ENCODE measurements at regions not wholly inside any gene's neighbourhood (a gene's known extent, or its start where the extent isn't known, plus 50 kb on each side); places are given as distances from the start of the nearest gene placed in this dataset.

- no peaks in the 10 kb centered on the region for H3K9me3 ChIP-seq (ENCODE audit: control insufficient read depth, insufficient read depth, low read length)
- no peaks in the 10 kb centered on the region for H3K36me3 ChIP-seq (ENCODE audit: control insufficient read depth, low read length)
- H3K27ac ChIP-seq (ENCODE audit: low read depth, low read length): no peak overlapping the region
- H3K9me2 ChIP-seq (replicated peaks; ENCODE audit: control insufficient read depth, low read length): no peaks in the 10 kb centered on the region
- H4K20me1 ChIP-seq (ENCODE audit: control insufficient read depth, insufficient read depth, low read depth, low read length): no peaks in the 10 kb centered on the region
- H3K27me3 ChIP-seq (ENCODE audit: control insufficient read depth, low read length): no peaks in the 10 kb centered on the region
- H3K4me3 ChIP-seq (ENCODE audit: low read length): no peak overlapping the region
- TF ChIP-seq EZH2phosphoT487 (IDR thresholded peaks at IDR 0.05; ENCODE audit: borderline replicate concordance, low read length): no peak
- TF ChIP-seq CTCF (IDR thresholded peaks at IDR 0.05; ENCODE audit: low read depth, low read length, poor library complexity, severe bottlenecking): no peak
- H3K79me2 ChIP-seq (ENCODE audit: control insufficient read depth, low read length): no peaks in the 10 kb centered on the region
- no peak overlapping the region for H3K4me2 ChIP-seq (ENCODE audit: low read length)
- H3F3A ChIP-seq (ENCODE audit: control insufficient read depth, insufficient read depth): no peaks in the 10 kb centered on the region
- H3K4me1 ChIP-seq (ENCODE audit: control insufficient read depth, low read length): no peaks in the 10 kb centered on the region
Observed at GRCh38 chr6:84449220-84449619, 221.8 kb upstream of the CEP162 start.

- Histone ChIP-seq H3K4me3 (ENCODE audit: low read length) (no peak overlapping the region), H3K4me1 (ENCODE audit: control insufficient read depth, low read length) (no peaks in the 10 kb centered on the region), H4K20me1 (ENCODE audit: control insufficient read depth, insufficient read depth, low read depth, low read length) (no peaks in the 10 kb centered on the region), H3K9me2 (replicated peaks; ENCODE audit: control insufficient read depth, low read length) (no peaks in the 10 kb centered on the region), H3K4me2 (ENCODE audit: low read length) (no peak overlapping the region), H3K79me2 (ENCODE audit: control insufficient read depth, low read length) (no peaks in the 10 kb centered on the region), H3K27me3 (ENCODE audit: control insufficient read depth, low read length) (no peaks in the 10 kb centered on the region), H3K9me3 (ENCODE audit: control insufficient read depth, insufficient read depth, low read length) (no peaks in the 10 kb centered on the region), H3F3A (ENCODE audit: control insufficient read depth, insufficient read depth) (no peaks in the 10 kb centered on the region), H3K27ac (ENCODE audit: low read depth, low read length) (no peak overlapping the region), H3K36me3 (ENCODE audit: control insufficient read depth, low read length) (no peaks in the 10 kb centered on the region)
- no peak for TF ChIP-seq CTCF (IDR thresholded peaks at IDR 0.05; ENCODE audit: low read depth, low read length, poor library complexity, severe bottlenecking)
- no peak for TF ChIP-seq EZH2phosphoT487 (IDR thresholded peaks at IDR 0.05; ENCODE audit: borderline replicate concordance, low read length)
Observed at GRCh38 chr6:84448331-84448730, 220.9 kb upstream of the CEP162 start.

- no peaks in the 10 kb centered on the region for H3K4me1 ChIP-seq (ENCODE audit: control insufficient read depth, low read length)
Observed at GRCh38 chr6:84447651-84448050, 220.2 kb upstream of the CEP162 start.

More at GRCh38 chr6:84447651-84448050, 220.2 kb upstream of the CEP162 start:
- Histone ChIP-seq H3K9me3 (ENCODE audit: control insufficient read depth, insufficient read depth, low read length) (no peaks in the 10 kb centered on the region), H4K20me1 (ENCODE audit: control insufficient read depth, insufficient read depth, low read depth, low read length) (no peaks in the 10 kb centered on the region), H3K4me3 (ENCODE audit: low read length) (no peak overlapping the region), H3K36me3 (ENCODE audit: control insufficient read depth, low read length) (no peaks in the 10 kb centered on the region), H3K4me2 (ENCODE audit: low read length) (no peak overlapping the region), H3F3A (ENCODE audit: control insufficient read depth, insufficient read depth) (no peaks in the 10 kb centered on the region), H3K79me2 (ENCODE audit: control insufficient read depth, low read length) (no peaks in the 10 kb centered on the region), H3K9me2 (replicated peaks; ENCODE audit: control insufficient read depth, low read length) (no peaks in the 10 kb centered on the region), H3K27me3 (ENCODE audit: control insufficient read depth, low read length) (no peaks in the 10 kb centered on the region), H3K27ac (ENCODE audit: low read depth, low read length) (no peak overlapping the region)
- TF ChIP-seq CTCF (IDR thresholded peaks at IDR 0.05; ENCODE audit: low read depth, low read length, poor library complexity, severe bottlenecking): no peak
